22Rv1 (cell line): ENCODE measurements at regions not wholly inside any gene's neighbourhood (a gene's known extent, or its start where the extent isn't known, plus 50 kb on each side); places are given as distances from the start of the nearest gene placed in this dataset.

ENCODE experiments used
- ZFX ChIP-seq: fragments of 450-650 bp; IDR thresholded peaks from 2 replicates; pipeline ENCODE4 v1.6.1; 2017; ENCODE audit warnings: antibody characterized with exemption, borderline replicate concordance
- TF ChIP-seq, protein P1 (sequence below): fragments of 450-650 bp; IDR thresholded peaks from 2 replicates; pipeline ENCODE4 v1.5.1; 2017; ENCODE audit warnings: mild to moderate bottlenecking

DNA sequence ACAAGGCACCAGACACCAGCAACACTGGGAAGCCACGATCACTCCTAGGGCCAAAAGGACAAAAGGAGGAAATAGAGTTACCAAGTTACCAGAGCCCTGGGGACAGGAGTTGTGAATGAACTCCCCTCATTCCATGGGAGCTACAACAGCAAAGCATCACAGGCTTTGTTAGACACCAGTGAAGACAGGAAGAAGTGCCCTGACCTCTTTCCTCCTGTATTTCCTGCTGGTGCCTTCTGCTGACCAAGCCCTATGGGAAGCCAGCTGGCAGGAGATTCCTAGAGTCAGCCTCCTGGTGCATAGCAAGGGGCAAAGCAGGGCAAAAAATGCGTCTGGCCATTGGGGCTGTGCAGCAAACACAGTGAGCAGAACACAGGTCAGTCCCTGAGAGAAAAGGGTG, 374.7 kb downstream of the ZSWIM6 start:
- TF ChIP-seq, protein P1, sequence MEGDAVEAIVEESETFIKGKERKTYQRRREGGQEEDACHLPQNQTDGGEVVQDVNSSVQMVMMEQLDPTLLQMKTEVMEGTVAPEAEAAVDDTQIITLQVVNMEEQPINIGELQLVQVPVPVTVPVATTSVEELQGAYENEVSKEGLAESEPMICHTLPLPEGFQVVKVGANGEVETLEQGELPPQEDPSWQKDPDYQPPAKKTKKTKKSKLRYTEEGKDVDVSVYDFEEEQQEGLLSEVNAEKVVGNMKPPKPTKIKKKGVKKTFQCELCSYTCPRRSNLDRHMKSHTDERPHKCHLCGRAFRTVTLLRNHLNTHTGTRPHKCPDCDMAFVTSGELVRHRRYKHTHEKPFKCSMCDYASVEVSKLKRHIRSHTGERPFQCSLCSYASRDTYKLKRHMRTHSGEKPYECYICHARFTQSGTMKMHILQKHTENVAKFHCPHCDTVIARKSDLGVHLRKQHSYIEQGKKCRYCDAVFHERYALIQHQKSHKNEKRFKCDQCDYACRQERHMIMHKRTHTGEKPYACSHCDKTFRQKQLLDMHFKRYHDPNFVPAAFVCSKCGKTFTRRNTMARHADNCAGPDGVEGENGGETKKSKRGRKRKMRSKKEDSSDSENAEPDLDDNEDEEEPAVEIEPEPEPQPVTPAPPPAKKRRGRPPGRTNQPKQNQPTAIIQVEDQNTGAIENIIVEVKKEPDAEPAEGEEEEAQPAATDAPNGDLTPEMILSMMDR = no peak
- TF ChIP-seq ZFX = no peak
